Lower leg skin (tissue), 4 donors: ENCODE measurements at regions not wholly inside any gene's neighbourhood (a gene's known extent, or its start where the extent isn't known, plus 50 kb on each side); places are given as distances from the start of the nearest gene placed in this dataset.

Experiments used
- DNase-seq, 2 donors: peaks; one replicate each; pipeline ENCODE4 v3.0.0-alpha.2; 2019; ENCODE audit warnings: low spot score in 2 of 2
- H3K4me3 ChIP-seq: fragments of 200-600 bp; sonication (generic); 2 replicates; pipeline ENCODE4 v1.5.1; 2017; ENCODE audit warnings: mild to moderate bottlenecking, low read depth; ENCODE audit not compliant: poor library complexity, severe bottlenecking
- POLR2A ChIP-seq, 2 donors: fragments of 450-650 bp; IDR thresholded peaks; one replicate each; pipeline ENCODE4 v1.6.1; 2016 to 2017; ENCODE audit warnings: antibody characterized with exemption in 2 of 2, mild to moderate bottlenecking in 1 of 2, moderate library complexity in 1 of 2
- WGBS, 2 donors: methylation state at CpG; one replicate each; pipeline ENCODE4 v1.1.5; 2018; 5-methylcytosine and 5-hydroxymethylcytosine counted together
- intact Hi-C: fragments of 100-400 bp; cut with DNase I; formaldehyde crosslinking; loops from one replicate; pipeline ENCODE4 v1.15.0; 2023; ENCODE audit warnings: low total_unique reads
- TF ChIP-seq, protein P1 (sequence below), 3 donors: fragments of 450-650 bp; IDR thresholded peaks; one replicate each; pipeline ENCODE4 v1.5.1; 2016; ENCODE audit warnings: antibody characterized with exemption in 3 of 3, mild to moderate bottlenecking in 3 of 3, moderate library complexity in 2 of 3

DNA sequence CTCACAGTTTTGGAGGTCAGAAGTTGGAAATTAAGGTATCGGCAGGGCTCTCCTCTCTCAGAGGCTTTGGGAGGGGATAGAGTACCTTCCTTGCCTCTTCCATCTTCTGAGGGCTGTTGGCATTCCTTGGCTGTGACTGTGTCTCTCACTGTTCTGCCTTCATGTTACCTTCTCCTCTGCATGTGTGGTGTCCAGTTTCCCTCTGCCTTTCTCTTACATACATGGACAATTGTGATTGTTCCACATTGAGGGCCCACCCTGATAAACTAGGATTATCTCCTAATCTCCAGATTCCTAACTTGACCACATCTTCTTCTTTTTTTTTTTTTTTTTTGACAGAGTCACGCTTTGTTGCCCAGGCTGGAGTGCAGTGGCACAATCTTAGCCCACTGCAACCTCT lies 72.1 kb upstream of the SPACA1 start:
- TF ChIP-seq, protein P1, sequence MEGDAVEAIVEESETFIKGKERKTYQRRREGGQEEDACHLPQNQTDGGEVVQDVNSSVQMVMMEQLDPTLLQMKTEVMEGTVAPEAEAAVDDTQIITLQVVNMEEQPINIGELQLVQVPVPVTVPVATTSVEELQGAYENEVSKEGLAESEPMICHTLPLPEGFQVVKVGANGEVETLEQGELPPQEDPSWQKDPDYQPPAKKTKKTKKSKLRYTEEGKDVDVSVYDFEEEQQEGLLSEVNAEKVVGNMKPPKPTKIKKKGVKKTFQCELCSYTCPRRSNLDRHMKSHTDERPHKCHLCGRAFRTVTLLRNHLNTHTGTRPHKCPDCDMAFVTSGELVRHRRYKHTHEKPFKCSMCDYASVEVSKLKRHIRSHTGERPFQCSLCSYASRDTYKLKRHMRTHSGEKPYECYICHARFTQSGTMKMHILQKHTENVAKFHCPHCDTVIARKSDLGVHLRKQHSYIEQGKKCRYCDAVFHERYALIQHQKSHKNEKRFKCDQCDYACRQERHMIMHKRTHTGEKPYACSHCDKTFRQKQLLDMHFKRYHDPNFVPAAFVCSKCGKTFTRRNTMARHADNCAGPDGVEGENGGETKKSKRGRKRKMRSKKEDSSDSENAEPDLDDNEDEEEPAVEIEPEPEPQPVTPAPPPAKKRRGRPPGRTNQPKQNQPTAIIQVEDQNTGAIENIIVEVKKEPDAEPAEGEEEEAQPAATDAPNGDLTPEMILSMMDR (IDR thresholded peaks at IDR 0.05) = no peak
- TF ChIP-seq POLR2A (IDR thresholded peaks at IDR 0.05) = no peak

DNA sequence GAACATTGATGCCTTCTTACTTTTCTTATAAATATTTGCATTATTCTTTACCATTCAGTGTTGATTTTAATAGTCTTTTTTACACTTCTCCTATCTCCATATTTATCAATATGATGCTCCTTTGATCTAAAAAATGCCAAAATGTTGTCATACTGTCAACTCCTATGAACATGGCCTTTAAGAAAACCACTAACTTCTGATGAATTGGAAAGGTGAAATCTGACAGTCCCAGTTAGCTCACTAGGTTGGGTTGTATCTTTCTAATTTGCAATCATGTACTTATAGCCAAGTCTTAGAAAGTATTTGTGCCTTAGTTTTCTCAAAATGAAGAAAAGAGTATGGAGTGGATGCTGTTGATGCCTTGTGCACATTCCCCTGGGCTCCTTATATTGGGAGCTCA lies 75.4 kb upstream of the SPACA1 start:
- H3K4me3 ChIP-seq = no peak overlapping the region
- no peak for DNase-seq
- TF ChIP-seq, protein P1 (IDR thresholded peaks at IDR 0.05) = no peak
- TF ChIP-seq POLR2A (IDR thresholded peaks at IDR 0.05) = no peak
- intact Hi-C loops = no loop called here

More for the DNA sequence above, 72.1 kb upstream of the SPACA1 start:
- H3K4me3 ChIP-seq = no peak overlapping the region
- WGBS, 2 donors = 91 to 95% methylated on average over 2 of the region's 2 CpGs
- intact Hi-C loops = no loop called here
- DNase-seq = no peak

DNA sequence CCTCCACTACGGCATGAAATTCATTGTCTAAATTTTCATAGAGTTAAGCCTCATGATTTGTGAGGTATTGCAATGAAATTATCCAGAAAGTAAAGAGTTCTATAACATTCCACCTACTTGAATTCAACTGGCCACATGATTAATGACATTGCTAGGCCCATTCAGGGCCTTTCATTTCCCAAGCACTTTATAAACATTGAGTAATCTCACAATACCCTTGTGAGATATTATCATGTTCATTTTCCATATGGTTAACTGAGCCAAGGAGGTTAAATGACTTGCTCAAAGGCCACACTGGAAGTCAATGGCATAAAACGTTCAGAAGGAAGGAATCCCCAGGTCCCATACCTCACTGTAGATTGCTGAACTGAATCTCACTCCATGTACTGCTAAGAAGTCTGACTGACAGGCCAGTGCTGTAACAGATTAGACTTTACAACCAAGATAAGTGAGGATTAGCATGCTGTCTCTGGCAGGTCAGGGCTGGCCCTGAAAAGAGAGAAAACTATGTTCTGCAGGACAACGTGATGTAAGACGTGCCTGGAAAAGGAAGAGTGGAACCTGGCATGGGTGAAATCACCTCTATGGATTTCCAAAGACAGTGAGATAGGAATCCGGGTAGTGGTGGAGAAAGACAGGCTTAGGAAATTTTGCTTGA lies 75.9 kb upstream of the SPACA1 start:
- 53 to 64% methylated on average over 5 of the region's 5 CpGs for WGBS, 2 donors
- no peak for DNase-seq
- no peak overlapping the region for H3K4me3 ChIP-seq
- TF ChIP-seq, protein P1 (IDR thresholded peaks at IDR 0.05) = no peak
- TF ChIP-seq POLR2A (IDR thresholded peaks at IDR 0.05) = no peak
- intact Hi-C loops = no loop called here

DNA sequence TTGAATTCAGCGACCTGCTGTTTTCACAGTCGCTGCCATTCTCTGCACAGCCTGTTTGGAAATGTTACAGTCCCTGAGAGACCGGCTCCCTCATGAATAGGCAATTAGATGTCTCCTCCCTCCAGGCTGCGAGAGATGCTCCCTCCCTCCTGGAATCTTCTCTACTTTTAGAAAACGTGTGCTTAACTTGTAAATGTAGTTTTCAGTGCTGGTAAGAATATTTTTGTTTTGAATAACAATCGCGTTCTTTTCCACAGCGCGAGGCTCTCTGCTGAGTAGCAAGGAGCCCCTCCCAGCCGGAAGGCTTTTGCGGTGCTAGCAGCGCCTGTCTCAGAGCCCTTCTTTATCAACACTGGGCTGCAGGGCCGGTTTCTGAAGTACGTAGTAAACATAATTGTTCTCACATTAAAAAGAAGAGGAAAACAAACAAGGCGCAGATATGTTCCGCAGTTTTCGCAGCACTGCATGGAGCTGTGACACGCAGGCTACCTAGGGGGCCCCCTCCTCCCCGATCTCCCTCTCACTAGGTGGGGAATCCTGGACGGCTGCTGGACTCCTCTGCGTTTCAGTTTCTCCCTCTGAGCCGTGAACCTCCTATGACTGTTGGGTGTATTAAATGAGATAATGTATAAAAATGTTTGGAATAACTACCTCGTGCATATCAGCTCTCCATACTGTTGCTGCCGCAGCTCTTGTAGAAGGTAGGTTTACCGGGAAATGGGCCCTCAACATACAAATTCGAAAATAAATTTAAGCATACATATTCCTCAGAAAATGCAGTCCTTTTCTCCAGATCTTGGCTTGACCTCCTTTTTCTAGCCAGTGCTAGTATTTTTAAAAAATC lies 79.0 kb upstream of the SPACA1 start:
- TF ChIP-seq POLR2A (IDR thresholded peaks at IDR 0.05) = no peak
- TF ChIP-seq, protein P1 (IDR thresholded peaks at IDR 0.05) = no peak
- intact Hi-C loops = no loop called here
- no peak overlapping the region for H3K4me3 ChIP-seq
- 13 to 16% methylated on average over 26 of the region's 26 CpGs for WGBS, 2 donors
- DNase-seq = no peak

DNA sequence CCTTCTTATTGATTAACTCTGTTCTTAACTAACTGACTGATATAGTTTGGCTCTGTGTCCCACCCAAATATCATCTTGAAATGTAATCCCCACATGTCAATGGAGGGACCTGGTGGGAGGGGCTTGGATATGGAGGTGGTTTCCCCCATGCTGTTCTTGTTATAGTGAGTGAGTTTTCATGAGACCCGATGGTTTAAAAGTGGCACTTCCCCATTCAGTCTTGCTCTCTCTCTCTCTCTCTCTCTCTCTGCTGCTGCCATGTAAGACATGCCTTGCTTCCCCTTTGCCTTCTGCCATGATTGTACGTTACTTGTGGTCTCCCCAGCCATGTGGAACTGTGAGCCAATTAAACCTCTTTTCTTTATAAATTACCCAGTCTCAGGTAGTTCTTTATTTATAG lies 81.8 kb upstream of the SPACA1 start:
- TF ChIP-seq POLR2A (IDR thresholded peaks at IDR 0.05) = no peak
- TF ChIP-seq, protein P1 (IDR thresholded peaks at IDR 0.05) = no peak
- H3K4me3 ChIP-seq = no peak overlapping the region
- WGBS, 2 donors = 64 to 85% methylated on average over 2 of the region's 2 CpGs

More for the DNA sequence above, 81.8 kb upstream of the SPACA1 start:
- DNase-seq = no peak
- intact Hi-C loops = no loop called here
